HG02852 (cell line): ENCODE measurements at regions not wholly inside any gene's neighbourhood (a gene's known extent, or its start where the extent isn't known, plus 50 kb on each side); places are given as distances from the start of the nearest gene placed in this dataset.

Experiments used
- ATAC-seq: cut with Tn5 transposase; IDR thresholded peaks from one replicate; pipeline ENCODE4 v1.9.1; 2021; ENCODE audit warnings: mild to moderate bottlenecking, moderate library complexity; ENCODE audit not compliant: unreplicated experiment

- no peak for ATAC-seq
Observed at GRCh38 chr5:54859316-54859715, 126.1 kb downstream of the ESM1 start.

DNA sequence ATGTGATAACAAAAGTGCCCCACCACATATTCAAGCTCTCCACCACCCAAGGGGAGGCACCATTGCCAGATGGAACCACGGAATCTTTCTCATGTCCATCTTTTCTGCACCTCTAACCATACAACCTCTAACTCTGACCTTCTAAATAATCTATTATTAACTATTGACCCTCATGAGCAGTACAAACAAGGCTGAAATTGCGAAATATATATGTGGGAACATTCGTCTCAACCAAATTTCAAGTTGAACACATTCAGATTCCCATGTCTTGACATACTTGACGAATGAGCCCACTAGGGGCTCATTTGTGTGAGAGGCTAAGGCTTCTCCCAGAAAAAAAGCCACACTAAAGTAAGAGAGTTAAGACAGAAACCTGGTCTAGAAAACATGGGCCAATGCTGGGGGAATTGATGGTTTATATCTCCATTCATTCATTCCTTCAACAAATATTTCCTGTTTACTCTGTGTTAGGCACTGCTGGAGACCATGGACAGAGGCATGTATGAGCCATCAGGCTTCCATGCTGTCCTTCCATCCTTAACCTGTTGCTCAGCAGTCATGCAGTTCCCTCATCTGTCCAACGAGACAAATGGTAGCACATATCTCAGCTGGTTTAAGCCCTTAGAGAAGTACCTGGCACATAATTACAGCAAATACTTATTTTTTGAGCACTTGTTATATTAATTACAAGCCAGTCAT is 130.4 kb downstream of the ESM1 start:
- no peak for ATAC-seq

DNA sequence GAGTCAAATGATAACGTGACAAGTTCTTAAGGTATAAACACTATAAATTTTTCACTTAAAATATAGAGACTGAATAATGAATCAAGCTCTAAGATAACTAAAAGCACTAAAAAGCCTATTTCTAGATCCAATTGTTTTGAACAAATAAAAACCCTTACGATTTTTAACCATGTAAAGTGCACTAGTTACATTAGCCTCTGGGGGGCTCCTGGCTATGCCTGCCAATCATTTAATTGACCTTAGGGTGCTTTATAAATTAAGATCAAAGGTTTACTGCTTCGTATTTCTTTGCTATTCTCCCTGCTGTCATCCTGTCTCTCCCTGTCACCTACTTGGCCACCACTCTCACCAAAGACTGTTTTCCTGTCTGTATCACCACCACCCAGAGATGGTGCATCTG is 133.4 kb downstream of the ESM1 start:
- no peak for ATAC-seq

DNA sequence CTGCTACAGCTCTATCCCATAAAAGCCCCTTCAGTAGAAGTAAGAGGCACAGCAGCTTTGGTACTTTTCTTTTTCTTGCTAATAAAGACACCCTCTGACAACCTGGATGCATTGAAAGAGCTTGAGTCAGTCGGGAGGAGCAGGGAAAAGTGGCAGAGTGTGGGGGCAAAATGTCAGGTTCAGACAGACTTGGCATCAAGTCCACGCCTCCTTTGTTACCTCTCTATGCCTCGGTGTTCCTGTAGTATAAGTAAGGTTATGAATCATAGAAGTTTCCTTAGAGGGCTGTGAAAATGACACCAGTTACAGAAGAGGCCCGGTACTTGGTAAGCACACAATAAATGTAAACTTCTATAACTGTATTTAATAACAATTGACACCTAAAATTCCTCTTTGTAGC is 133.9 kb downstream of the ESM1 start:
- no peak for ATAC-seq

- no peak for ATAC-seq
Observed at GRCh38 chr5:54848581-54848980, 136.8 kb downstream of the ESM1 start.

DNA sequence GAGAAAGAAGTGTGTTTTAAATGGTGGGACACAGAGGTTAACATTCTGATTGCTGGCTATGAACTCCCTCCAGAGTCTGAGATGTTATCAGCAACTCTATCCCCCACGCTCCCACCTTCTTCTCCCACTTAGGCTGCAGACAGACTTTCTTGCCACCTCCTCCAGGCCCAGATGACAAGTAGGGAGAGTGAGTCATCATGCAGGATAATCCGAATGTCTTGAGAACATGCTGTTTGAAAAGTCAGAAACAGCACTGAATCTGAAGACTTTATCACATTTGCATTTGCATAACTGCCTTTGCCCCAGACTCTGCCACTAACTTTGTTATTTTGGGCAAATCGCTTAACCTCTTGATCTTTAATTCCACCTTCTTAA is 139.8 kb downstream of the ESM1 start:
- no peak for ATAC-seq

DNA sequence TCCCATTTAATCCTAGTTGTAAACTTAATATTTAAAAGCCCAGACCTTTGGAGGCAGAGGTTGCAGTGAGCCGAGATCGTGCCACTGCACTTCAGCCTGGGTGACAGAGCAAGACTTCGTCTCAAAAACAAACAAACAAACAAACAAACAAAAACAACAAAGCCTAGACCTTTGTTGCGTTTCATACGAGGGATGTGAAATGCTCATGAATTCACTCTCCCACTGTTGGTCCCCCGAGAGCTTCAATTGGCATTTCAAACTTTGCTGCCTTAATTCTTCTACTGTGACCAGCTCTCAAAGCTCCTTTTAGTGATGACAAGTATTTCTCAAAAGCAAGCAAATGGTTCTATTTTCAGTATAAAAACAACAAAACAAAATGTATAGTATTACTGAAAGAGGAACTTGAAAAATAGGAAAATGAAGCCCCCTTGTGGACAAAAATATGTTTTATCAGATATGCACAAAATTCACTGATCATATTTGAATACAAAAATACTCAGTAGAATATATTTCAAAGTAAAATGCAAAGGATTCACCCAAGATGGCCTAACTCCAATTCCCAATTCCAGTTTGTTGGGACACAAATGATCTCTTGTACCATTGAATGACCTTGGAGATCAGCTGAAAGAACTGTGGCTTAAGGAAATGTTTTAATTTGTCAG is 140.4 kb downstream of the ESM1 start:
- no peak for ATAC-seq

GRCh38 chr5:54844266-54844665 is 141.1 kb downstream of the ESM1 start:
- ATAC-seq, result no peak

DNA sequence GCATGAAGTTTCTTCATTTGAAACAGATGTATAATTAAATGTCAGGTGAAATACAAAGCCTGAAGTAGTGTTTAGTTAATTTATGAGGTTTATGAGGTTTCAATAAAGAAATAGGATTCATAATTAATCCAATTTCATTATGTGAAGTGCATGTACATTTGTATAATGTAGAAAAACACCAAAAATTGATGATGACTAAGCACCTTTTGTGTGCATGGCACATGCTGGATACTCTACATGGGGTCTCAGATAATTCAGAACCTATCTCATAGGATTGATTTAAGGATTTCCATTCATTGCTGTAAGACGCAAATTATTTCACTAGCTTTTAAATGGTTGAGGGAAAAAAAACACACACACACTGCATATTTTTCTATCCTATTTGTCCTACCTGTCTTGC is 143.9 kb downstream of the ESM1 start:
- no peak for ATAC-seq

- no peak for ATAC-seq
Observed at GRCh38 chr5:54838843-54839242, 146.6 kb downstream of the ESM1 start.

- no peak for ATAC-seq
Observed at GRCh38 chr5:54837981-54838380, 147.4 kb downstream of the ESM1 start.

GRCh38 chr5:54837093-54837492 is 148.3 kb downstream of the ESM1 start:
- ATAC-seq, result no peak

DNA sequence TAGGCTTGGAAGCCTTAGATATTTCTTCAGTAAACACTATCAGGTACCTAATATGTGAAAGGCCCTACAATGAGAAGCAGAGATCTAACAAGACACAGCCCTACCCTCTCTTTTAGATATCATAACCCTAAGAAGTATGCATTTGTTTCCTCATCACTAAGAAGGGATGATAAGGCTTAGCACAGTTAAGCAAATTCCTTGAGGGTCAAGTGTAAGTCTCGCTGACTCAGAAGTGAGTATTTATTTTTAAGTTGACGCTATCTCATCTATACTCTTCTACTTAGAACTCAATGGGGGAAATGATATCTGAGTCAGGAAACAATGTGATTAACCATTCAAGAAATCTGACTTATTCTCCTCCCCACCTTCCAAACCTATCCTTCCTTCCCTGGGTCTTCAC is 149.7 kb downstream of the ESM1 start:
- no peak for ATAC-seq

GRCh38 chr5:54834121-54834842 is 151.1 kb downstream of the ESM1 start:
- ATAC-seq, result no peak

DNA sequence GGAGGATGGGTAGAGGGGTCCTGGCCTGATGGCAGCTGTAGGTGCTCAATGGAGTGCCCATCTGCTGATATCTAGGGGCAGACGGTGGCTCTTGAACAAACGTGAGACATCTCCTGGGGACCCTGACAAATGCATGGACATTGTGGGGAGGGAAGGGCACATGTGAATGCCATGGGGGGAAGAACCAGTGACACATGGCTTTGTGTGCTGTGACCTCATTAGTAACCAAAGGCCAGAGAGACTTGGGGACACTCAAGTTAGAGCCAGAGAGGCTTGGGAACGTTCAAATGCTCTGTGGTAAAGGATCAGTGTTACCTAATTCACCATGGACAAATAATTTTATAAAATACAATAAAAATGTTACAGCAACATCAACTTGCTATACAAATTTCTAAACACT is 151.8 kb downstream of the ESM1 start:
- ATAC-seq, result no peak

GRCh38 chr5:54832858-54833257 is 152.5 kb downstream of the ESM1 start:
- no peak for ATAC-seq

DNA sequence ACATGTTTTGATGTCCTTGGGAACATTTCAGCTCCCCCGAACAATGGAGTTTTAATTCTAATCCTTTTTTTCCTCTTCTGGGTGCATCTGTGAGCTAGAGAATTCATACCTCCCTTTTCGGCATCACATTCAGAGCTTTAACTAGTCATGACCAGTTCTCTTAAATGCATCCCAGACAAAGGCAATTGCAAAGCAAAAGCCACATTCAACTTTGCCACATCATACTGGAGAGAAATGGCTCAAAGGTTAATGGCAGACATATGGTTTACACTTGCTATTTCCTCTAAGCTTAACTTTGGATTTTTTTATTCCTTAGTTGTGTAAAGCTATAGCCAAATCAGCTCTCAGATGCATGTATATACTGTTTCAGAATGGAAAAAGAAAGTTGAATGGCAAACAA is 153.3 kb downstream of the ESM1 start:
- ATAC-seq, result no peak

DNA sequence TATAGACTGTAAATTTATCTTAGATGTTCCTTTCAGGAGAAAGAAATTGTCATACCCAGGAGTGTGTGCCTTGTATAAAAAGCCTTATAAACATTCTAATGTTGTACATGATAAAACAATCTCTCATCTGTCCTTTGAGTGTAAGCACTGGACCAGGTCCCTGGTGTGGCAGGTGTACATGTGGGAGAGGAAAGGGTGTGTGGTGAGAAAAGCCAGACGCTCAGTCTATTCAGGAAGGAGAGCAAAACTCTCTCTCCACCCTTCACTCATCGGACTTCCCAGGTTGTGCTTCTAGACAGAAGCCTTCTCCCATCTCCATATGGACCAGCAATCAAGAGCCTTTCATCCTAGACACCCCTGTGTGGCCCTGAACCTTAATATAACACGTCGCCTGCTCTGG is 154.2 kb downstream of the ESM1 start:
- ATAC-seq, result no peak

DNA sequence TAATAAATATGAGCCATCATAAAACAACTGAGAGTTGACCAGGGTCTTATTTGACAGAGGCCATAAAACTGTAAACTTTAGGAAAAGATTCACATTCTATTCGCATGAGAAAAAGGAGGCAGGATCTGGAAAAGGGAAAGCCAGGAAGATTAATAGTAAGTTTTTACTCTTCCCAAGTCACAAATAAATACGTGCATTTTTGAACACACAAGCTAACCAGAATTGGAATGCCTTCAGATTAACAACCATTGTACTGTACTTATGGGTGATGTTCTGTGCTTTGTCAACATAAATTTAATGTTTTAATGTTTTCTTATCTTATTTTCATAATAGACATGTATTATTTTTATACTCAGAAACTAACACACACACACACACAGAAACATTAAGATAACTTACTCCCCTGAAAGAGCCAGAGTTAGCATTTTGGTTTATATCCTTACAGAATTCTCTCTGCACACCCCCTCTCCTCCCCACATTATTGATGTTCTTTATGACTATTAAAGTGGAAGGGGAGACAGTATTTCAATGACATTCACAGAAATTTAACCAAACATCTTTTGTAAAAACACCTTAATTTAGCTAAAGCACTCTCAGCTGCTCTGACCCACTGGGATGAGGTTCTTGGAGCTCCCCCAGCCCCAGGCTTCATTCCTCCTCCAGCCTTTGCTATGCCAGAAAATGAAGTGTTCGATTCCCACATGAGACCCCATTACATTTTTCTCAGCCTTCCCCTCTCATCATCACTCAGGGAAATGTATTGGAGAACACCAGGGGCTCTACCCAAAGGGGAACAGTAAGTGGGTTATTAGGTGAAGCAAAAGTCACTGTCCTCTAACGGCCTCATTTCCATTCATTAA is 155.5 kb downstream of the ESM1 start:
- ATAC-seq, result no peak

GRCh38 chr5:54829102-54829501 is 156.3 kb downstream of the ESM1 start:
- no peak for ATAC-seq

DNA sequence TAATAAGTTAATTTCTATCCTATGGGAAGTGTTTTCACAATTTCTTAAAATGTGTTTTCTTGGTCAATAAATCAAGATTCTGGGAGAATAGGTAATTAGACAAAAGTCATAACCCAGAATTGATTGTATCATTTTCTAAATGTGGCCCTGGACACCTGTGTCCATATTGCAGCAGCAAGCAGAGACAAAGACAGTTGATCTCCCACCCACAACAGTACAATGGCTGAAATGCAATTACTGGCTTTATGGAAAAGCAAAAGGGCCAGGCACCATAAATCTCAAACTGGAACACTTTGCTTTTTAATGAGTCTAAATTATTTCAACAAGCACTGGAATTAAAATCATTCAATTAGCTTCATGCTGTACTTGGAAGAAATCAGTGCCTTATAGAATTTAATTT is 157.2 kb downstream of the ESM1 start:
- ATAC-seq, result no peak
